ENCODE measurements at regions not wholly inside any gene's neighbourhood (a gene's known extent, or its start where the extent isn't known, plus 50 kb on each side); places are given as distances from the start of the nearest gene placed in this dataset.

DNA sequence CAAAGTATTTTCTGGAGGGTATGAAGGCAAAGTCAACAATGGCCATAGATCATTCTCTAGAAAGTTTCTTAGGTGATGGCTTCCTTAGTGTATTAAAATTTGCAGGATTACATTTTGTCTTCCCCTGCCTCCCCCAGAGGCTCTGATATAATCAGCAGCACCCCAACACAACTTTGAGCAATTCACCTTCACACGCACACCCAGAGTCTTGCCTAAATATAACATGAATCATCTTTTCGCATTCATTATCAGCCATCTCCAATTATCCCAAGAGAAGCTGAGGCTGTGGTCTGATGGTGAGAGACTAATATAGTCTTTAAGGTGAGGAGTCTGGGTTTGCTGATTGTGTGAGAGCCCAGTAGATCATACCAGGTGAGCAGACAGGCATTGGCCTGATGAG is 343.0 kb downstream of the RRAGC start:
- H3K27ac ChIP-seq (ENCODE audit: low read length) = no peak overlapping the region
- no peaks in the 10 kb centered on the region for H3K4me1 ChIP-seq (ENCODE audit: control insufficient read depth in 1 of 2, insufficient read depth in 2 of 2, low read length in 2 of 2)
- no peaks in the 10 kb centered on the region for H3K36me3 ChIP-seq (ENCODE audit: control insufficient read depth in 1 of 2, insufficient read depth in 2 of 2, low read length in 2 of 2)
- no peaks in the 10 kb centered on the region for H3K27me3 ChIP-seq (ENCODE audit: low read depth, low read length)
- H3K9me3 ChIP-seq (ENCODE audit: control insufficient read depth in 1 of 2, low read length in 2 of 2) = no peaks in the 10 kb centered on the region
- H3K4me3 ChIP-seq (ENCODE audit: low read depth in 1 of 2, low read length in 2 of 2) = no peak overlapping the region

DNA sequence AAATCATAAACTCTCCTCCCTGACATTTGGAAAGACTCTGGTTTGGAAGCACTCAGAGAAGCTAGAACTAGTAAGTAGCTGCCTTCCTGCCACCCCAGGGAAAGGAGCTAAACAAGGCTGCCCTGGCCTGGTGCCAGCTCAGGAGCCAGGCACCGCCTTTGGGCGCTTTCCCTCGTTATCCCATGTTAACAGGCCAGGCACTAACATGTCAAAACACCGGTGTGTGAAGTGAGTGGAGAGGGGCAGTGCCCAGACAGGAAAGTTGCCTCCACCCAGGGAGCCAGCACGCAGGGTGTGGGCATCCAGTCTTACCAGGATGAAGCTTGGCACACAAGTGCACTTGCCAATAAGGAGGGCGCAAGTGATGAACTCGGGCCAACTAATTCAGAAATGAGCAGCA is 346.8 kb downstream of the RRAGC start:
- H3K4me3 ChIP-seq (ENCODE audit: low read depth in 1 of 2, low read length in 2 of 2) = no peak overlapping the region
- peaks cover 5% of the 10 kb centered on the region for H3K27me3 ChIP-seq (ENCODE audit: low read depth, low read length)
- no peaks in the 10 kb centered on the region for H3K36me3 ChIP-seq (ENCODE audit: control insufficient read depth in 1 of 2, insufficient read depth in 2 of 2, low read length in 2 of 2)
- H3K9me3 ChIP-seq (ENCODE audit: control insufficient read depth in 1 of 2, low read length in 2 of 2) = no peaks in the 10 kb centered on the region
- H3K27ac ChIP-seq (ENCODE audit: low read length) = no peak overlapping the region
- no peaks in the 10 kb centered on the region for H3K4me1 ChIP-seq (ENCODE audit: control insufficient read depth in 1 of 2, insufficient read depth in 2 of 2, low read length in 2 of 2)

- H3K36me3 ChIP-seq (ENCODE audit: control insufficient read depth in 1 of 2, insufficient read depth in 2 of 2, low read length in 2 of 2) = no peaks in the 10 kb centered on the region
- no peaks in the 10 kb centered on the region for H3K9me3 ChIP-seq (ENCODE audit: control insufficient read depth in 1 of 2, low read length in 2 of 2)
- no peak overlapping the region for H3K4me3 ChIP-seq (ENCODE audit: low read depth in 1 of 2, low read length in 2 of 2)
- H3K27ac ChIP-seq (ENCODE audit: low read length) = no peak overlapping the region
- H3K4me1 ChIP-seq (ENCODE audit: control insufficient read depth in 1 of 2, insufficient read depth in 2 of 2, low read length in 2 of 2) = no peaks in the 10 kb centered on the region
- H3K27me3 ChIP-seq (ENCODE audit: low read depth, low read length) = peaks cover 5% of the 10 kb centered on the region
These were observed 347.4 kb downstream of the RRAGC start for GRCh38 chr1:38512024-38512767.

GRCh38 chr1:38508232-38508631 is 351.3 kb downstream of the RRAGC start:
- no peak overlapping the region for H3K27ac ChIP-seq (ENCODE audit: low read length)
- no peaks in the 10 kb centered on the region for H3K36me3 ChIP-seq (ENCODE audit: control insufficient read depth in 1 of 2, insufficient read depth in 2 of 2, low read length in 2 of 2)
- no peaks in the 10 kb centered on the region for H3K9me3 ChIP-seq (ENCODE audit: control insufficient read depth in 1 of 2, low read length in 2 of 2)
- no peak overlapping the region for H3K4me3 ChIP-seq (ENCODE audit: low read depth in 1 of 2, low read length in 2 of 2)
- no peaks in the 10 kb centered on the region for H3K4me1 ChIP-seq (ENCODE audit: control insufficient read depth in 1 of 2, insufficient read depth in 2 of 2, low read length in 2 of 2)
- H3K27me3 ChIP-seq (ENCODE audit: low read depth, low read length) = peaks cover 5% of the 10 kb centered on the region

GRCh38 chr1:38507563-38507962 is 352.0 kb downstream of the RRAGC start:
- H3K9me3 ChIP-seq (ENCODE audit: control insufficient read depth in 1 of 2, low read length in 2 of 2) = no peaks in the 10 kb centered on the region
- H3K27me3 ChIP-seq (ENCODE audit: low read depth, low read length) = peaks cover 5% of the 10 kb centered on the region
- H3K27ac ChIP-seq (ENCODE audit: low read length) = no peak overlapping the region
- H3K4me3 ChIP-seq (ENCODE audit: low read depth in 1 of 2, low read length in 2 of 2) = no peak overlapping the region
- H3K4me1 ChIP-seq (ENCODE audit: control insufficient read depth in 1 of 2, insufficient read depth in 2 of 2, low read length in 2 of 2) = no peaks in the 10 kb centered on the region
- no peaks in the 10 kb centered on the region for H3K36me3 ChIP-seq (ENCODE audit: control insufficient read depth in 1 of 2, insufficient read depth in 2 of 2, low read length in 2 of 2)

GRCh38 chr1:38505944-38506343 is 353.6 kb downstream of the RRAGC start:
- Histone ChIP-seq H3K27me3 (ENCODE audit: low read depth, low read length) (peaks cover 5% of the 10 kb centered on the region), H3K4me1 (ENCODE audit: control insufficient read depth in 1 of 2, insufficient read depth in 2 of 2, low read length in 2 of 2) (no peaks in the 10 kb centered on the region), H3K9me3 (ENCODE audit: control insufficient read depth in 1 of 2, low read length in 2 of 2) (no peaks in the 10 kb centered on the region), H3K36me3 (ENCODE audit: control insufficient read depth in 1 of 2, insufficient read depth in 2 of 2, low read length in 2 of 2) (no peaks in the 10 kb centered on the region), H3K4me3 (ENCODE audit: low read depth in 1 of 2, low read length in 2 of 2) (no peak overlapping the region), H3K27ac (ENCODE audit: low read length) (no peak overlapping the region)

DNA sequence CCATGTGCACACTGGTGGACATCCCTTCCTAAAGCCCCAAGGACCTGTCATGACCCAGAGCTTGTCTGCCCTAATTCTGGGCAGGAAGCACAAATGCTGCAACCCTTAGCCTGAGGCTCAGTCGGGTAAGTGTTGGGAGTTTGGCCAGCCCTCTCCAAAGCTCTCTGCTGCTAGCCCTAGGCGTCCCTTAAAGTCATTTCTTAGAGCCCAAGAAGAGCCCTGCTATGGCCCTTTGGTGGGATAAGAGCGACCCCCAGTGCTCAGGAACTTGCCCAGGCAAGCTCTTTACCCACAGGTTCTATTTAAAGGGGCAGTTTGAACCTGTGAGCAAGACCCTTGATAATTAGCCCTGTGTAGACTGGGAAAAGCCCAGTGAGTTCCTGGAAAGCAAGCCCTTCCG is 356.8 kb downstream of the RRAGC start:
- no peaks in the 10 kb centered on the region for H3K27me3 ChIP-seq (ENCODE audit: low read depth, low read length)
- H3K27ac ChIP-seq (ENCODE audit: low read length) = no peak overlapping the region
- H3K36me3 ChIP-seq (ENCODE audit: control insufficient read depth in 1 of 2, insufficient read depth in 2 of 2, low read length in 2 of 2) = no peaks in the 10 kb centered on the region
- H3K4me3 ChIP-seq (ENCODE audit: low read depth in 1 of 2, low read length in 2 of 2) = no peak overlapping the region
- no peaks in the 10 kb centered on the region for H3K9me3 ChIP-seq (ENCODE audit: control insufficient read depth in 1 of 2, low read length in 2 of 2)
- no peaks in the 10 kb centered on the region for H3K4me1 ChIP-seq (ENCODE audit: control insufficient read depth in 1 of 2, insufficient read depth in 2 of 2, low read length in 2 of 2)

DNA sequence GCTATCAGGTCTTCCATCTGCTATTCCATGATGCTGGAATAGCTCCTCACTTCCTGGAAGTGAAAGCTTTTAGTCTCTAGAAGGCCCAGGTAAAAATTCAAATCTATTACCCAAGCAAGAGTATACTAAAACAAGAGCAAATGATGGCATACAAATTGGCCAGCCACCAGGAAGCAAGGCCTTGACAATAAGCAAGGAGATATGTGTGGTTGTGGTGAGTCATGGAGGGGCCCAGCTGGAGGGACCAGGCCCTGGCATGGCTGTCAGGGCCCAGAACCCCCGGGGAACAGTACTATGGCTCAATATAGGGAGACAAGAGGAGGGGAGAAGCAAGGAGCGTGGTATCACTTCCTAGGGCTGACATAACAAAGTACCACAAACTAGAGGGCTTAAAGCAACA is 358.7 kb downstream of the RRAGC start:
- Histone ChIP-seq H3K4me3 (ENCODE audit: low read depth in 1 of 2, low read length in 2 of 2) (no peak overlapping the region), H3K4me1 (ENCODE audit: control insufficient read depth in 1 of 2, insufficient read depth in 2 of 2, low read length in 2 of 2) (no peaks in the 10 kb centered on the region), H3K9me3 (ENCODE audit: control insufficient read depth in 1 of 2, low read length in 2 of 2) (no peaks in the 10 kb centered on the region), H3K27ac (ENCODE audit: low read length) (no peak overlapping the region), H3K36me3 (ENCODE audit: control insufficient read depth in 1 of 2, insufficient read depth in 2 of 2, low read length in 2 of 2) (no peaks in the 10 kb centered on the region), H3K27me3 (ENCODE audit: low read depth, low read length) (no peaks in the 10 kb centered on the region)

DNA sequence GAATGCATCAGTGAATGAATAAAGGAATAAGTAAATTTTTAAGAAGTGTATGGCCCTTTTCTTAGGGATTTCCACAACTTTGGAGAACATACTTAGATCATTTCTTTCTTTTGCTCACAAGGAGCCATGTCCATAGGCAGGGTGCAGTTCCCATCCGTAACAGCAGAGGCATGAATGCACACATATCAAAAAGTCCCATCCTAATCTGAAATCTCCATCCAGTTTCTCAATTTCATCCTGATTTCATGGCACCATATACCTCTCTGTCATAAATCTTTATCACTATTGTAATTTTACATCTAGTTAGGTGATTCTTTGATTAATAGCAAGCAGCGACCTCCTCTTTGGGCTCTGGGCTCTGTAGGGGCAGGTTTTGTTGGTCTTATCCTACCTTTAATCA is 359.2 kb downstream of the RRAGC start:
- no peak overlapping the region for H3K27ac ChIP-seq (ENCODE audit: low read length)
- H3K27me3 ChIP-seq (ENCODE audit: low read depth, low read length) = no peaks in the 10 kb centered on the region
- no peaks in the 10 kb centered on the region for H3K9me3 ChIP-seq (ENCODE audit: control insufficient read depth in 1 of 2, low read length in 2 of 2)
- H3K36me3 ChIP-seq (ENCODE audit: control insufficient read depth in 1 of 2, insufficient read depth in 2 of 2, low read length in 2 of 2) = no peaks in the 10 kb centered on the region
- H3K4me1 ChIP-seq (ENCODE audit: control insufficient read depth in 1 of 2, insufficient read depth in 2 of 2, low read length in 2 of 2) = no peaks in the 10 kb centered on the region
- no peak overlapping the region for H3K4me3 ChIP-seq (ENCODE audit: low read depth in 1 of 2, low read length in 2 of 2)

GRCh38 chr1:38498686-38499085 is 360.9 kb downstream of the RRAGC start:
- H3K4me1 ChIP-seq (ENCODE audit: control insufficient read depth in 1 of 2, insufficient read depth in 2 of 2, low read length in 2 of 2) = no peaks in the 10 kb centered on the region
- H3K36me3 ChIP-seq (ENCODE audit: control insufficient read depth in 1 of 2, insufficient read depth in 2 of 2, low read length in 2 of 2) = no peaks in the 10 kb centered on the region

GRCh38 chr1:38497921-38498656 is 361.5 kb downstream of the RRAGC start:
- no peak overlapping the region for H3K4me3 ChIP-seq (ENCODE audit: low read depth in 1 of 2, low read length in 2 of 2)
- H3K4me1 ChIP-seq (ENCODE audit: control insufficient read depth in 1 of 2, insufficient read depth in 2 of 2, low read length in 2 of 2) = no peaks in the 10 kb centered on the region
- H3K9me3 ChIP-seq (ENCODE audit: control insufficient read depth in 1 of 2, low read length in 2 of 2) = no peaks in the 10 kb centered on the region
- no peak overlapping the region for H3K27ac ChIP-seq (ENCODE audit: low read length)
- no peaks in the 10 kb centered on the region for H3K27me3 ChIP-seq (ENCODE audit: low read depth, low read length)
- no peaks in the 10 kb centered on the region for H3K36me3 ChIP-seq (ENCODE audit: control insufficient read depth in 1 of 2, insufficient read depth in 2 of 2, low read length in 2 of 2)

More at GRCh38 chr1:38498686-38499085, 360.9 kb downstream of the RRAGC start:
- Histone ChIP-seq H3K27ac (ENCODE audit: low read length) (no peak overlapping the region), H3K4me3 (ENCODE audit: low read depth in 1 of 2, low read length in 2 of 2) (no peak overlapping the region), H3K27me3 (ENCODE audit: low read depth, low read length) (no peaks in the 10 kb centered on the region), H3K9me3 (ENCODE audit: control insufficient read depth in 1 of 2, low read length in 2 of 2) (no peaks in the 10 kb centered on the region)
